Stimulated activated CD4-positive, alpha-beta T cell treated with anti-CD3 and anti-CD28 coated beads, Interleukin-2, amount 100 ng/mL, for 4 hours (primary cell): ENCODE measurements at regions not wholly inside any gene's neighbourhood (a gene's known extent, or its start where the extent isn't known, plus 50 kb on each side); places are given as distances from the start of the nearest gene placed in this dataset.
"Not testable (repeated sequence)": the region's sequence is repeated elsewhere in the genome, so short reads cannot be mapped to it uniquely, and the experiment has no call there.

Experiments used
- DNase-seq: peaks from one replicate; pipeline ENCODE4 v3.0.0-alpha.2; 2020; ENCODE audit warnings: low read depth

GRCh38 chr6:11407414-11407813 lies 130.1 kb upstream of the TMEM170B start:
- DNase-seq, result no peak

DNA sequence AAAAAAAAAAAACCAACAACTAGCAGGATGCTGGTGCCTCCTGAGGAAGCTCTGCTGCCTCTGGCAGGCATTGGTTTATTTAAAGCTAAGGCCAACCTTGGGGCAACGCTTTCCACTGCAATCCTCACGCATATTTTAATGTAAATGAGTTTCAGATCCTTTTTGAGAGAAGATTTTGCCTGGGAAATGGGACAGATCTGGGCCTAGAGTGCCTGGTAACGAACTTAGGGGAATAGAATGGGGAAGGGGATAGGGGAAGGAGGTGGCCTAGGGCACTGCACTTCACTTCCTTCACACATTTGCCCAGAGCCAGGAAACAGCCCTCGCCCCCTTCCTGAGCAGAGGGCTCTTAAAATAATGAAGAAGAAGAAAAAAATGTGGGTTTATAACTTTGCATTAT lies 132.7 kb upstream of the TMEM170B start:
- no peak for DNase-seq

DNA sequence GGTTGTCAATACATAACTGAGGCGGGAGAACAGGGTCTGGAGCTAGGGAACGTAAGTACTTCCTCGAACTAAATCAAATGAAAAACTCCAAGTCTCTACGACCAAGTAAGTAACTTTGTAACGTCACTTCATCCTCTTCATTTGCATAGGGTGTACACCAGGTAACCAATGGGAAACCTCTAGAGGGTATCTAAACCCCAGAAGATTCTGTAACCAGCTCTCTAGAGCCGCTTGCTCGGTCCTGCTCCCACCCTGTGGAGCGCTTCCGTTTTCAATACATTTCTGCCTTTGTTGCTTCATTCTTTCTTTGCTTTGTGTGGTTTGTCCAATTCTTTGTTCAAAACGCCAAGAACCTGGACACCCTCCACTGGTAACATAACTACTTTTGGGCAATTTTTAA lies 133.5 kb upstream of the TMEM170B start:
- no peak for DNase-seq

DNA sequence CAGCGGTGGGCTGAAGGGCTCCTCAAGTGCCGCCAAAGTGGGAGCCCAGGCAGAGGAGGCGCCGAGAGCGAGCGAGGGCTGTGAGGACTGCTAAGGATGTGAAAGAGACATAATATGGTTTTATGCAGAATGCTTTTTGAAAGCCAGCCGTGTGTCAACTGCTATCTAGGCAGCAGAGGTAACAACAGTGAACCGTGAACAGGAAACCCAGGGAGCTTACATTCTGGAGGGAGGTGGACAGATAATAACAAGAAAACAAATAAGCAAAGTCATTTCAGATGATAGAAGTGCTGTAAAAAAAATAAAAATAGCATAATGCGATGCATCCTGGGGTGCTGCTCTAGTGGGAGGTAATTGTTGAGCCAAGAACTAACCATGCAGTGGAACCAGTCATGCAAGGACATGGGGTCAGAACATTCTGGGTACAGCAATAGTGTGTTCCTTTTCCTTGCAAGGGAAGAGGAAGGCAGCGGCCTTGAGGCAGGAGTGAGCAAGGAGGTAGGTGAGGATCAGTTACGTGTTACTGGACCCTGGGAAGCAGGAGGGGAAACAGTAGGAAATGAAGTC lies 134.4 kb upstream of the TMEM170B start:
- DNase-seq, result no peak

- DNase-seq, result not testable (repeated sequence)
Observed at GRCh38 chr6:11402581-11402980, 135.0 kb upstream of the TMEM170B start.

- DNase-seq, result not testable (repeated sequence)
Observed at GRCh38 chr6:11401954-11402353, 135.6 kb upstream of the TMEM170B start.

DNA sequence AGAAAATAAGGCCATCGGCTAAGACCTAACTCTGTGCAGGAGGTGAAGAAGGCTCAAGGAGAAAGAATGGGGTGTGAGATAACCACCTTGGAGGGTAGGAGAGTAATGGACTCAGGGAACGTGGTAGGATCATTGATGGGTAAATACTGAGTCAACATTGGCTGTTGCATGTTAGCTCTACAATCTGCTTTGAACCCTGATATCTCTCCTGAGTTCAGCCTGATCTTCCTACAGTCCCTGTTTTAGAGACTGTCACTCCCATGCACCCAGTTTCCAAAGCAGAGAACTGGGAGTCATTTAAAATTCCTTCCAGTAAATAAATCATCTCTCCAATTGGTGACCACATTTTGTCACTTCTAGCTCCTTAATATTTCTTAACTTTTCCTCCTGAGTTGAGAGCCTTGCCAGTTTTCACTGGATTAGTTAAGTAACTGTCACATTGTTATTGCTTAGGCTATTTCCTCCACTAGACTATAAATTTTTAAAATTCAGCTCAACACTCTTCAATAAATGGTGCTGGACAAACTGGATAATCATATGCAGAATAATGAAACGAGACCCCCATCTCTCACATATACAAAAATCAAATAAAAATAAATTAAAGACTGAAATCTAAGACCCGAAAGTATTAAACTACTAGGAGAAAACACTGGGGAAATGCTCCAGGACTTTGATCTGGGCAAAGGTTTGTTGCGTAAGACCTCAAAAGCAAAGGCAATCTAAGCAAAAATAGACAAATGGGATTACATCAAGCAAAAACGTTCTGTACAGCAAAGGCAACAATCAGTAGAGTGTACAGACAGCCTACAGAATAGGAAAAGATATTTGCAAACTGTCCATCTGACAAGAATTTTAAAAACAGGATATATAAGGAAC lies 138.9 kb upstream of the TMEM170B start:
- DNase-seq, result no peak

GRCh38 chr6:11397622-11398450 lies 139.7 kb upstream of the TMEM170B start:
- no peak for DNase-seq

GRCh38 chr6:11396860-11397259 lies 140.7 kb upstream of the TMEM170B start:
- no peak for DNase-seq

GRCh38 chr6:11393713-11394627 lies 143.6 kb upstream of the TMEM170B start:
- DNase-seq, result no peak

DNA sequence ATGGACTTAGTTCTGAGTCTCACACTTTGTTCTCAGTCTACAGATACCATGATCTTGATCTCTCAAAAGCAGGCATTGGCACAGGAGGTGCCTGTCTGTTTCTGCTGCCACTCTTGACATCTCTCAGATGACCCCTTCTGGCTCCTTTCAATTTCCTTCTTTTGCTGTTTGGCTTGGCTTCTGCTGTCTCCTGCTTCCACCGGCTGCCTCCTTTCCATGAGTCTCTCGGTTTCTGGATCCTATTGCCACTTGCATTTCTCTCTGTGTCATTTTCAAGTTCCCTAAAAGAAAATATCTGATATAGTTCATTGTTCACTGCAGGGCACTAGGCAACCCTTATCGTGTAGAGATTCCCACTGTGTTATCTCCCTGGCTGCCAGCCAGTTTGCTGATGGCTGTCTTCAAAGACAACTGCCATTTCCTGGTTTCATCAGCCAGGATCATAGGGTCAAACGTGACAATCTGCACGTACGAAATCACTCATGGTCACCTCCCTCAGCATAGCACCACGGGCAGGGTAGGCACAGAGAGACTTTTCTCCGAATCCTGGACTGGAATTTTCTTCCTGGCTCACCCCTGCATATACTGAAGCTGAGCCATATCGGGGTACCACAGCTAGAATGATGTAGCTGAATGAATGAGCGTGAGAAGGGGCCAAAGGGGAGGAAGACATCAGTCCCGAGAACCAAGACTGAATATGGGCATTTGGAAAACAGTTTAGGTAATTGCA lies 144.6 kb upstream of the TMEM170B start:
- no peak for DNase-seq

DNA sequence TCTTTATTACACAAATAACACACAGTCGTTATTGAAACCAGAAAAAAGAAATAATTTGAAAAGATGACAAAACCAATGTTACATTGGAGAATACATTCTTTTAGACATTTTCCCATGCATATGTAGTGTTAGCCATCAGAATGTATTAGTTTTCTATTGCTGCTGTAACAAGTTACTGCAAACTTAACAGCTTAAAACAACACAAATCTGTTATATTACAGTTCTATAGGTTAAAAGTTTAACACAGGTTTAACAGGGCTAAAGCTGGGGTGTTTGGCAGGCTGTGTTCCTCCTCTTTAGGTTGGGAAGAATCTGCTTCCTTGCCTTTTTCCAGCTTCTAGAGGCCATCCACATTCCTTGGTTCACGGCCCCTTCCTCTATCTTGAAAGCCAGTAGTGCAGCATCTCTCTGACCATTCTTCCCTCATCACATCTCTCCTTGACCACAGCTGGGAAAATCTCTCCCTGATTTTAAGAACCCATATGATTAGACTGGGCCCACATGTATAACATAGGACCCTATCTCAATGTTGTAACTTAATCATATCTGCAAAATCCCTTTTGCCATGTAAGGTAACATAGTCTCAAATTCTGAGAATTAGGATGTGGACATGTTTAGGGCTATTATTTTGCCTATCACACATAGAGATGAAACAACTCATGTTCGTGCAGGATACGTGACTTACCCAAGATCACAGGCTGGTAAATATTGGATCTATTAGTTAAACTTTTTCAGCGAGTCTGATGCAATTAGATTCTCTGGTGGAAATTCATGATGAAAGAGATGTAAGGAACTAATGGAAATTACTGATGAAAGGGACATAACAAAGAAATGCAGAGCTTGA lies 145.4 kb upstream of the TMEM170B start:
- DNase-seq, result no peak

DNA sequence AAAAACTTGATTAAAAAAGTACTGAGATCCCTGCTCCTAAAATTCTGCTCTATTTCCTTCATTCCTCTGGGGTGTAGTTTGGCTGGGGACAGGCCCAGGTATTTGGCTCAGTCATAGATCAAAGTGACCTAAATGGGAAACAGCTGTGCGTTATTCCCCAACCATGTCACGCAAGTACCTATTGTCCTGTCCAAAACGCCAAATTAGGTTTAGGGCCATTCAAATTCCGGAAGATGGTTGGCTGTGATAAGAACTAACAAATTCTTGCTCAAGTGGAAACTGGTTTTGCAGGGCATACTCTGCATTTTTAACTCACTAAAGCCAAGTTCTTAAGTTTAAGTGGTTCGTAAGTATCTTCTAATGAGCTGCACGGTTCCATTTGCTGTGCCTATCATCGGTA lies 147.6 kb upstream of the TMEM170B start:
- no peak for DNase-seq

GRCh38 chr6:11388983-11389944 lies 148.3 kb upstream of the TMEM170B start:
- DNase-seq, result no peak

GRCh38 chr6:11387707-11388430 lies 149.7 kb upstream of the TMEM170B start:
- DNase-seq, result no peak

- no peak for DNase-seq
Observed at GRCh38 chr6:11386726-11387125, 150.8 kb upstream of the TMEM170B start.

GRCh38 chr6:11386323-11386722 lies 151.2 kb upstream of the TMEM170B start:
- DNase-seq, result no peak
